SU-DHL-6 (cell line): ENCODE measurements at regions not wholly inside any gene's neighbourhood (a gene's known extent, or its start where the extent isn't known, plus 50 kb on each side); places are given as distances from the start of the nearest gene placed in this dataset.

ENCODE experiments used
- H2AFZ ChIP-seq: fragments of 200-600 bp; sonication (generic); 2 replicates; pipeline ENCODE4 v1.6.1; 2014; ENCODE audit warnings: low read depth, mild to moderate bottlenecking, moderate library complexity, mixed read lengths, antibody characterized with exemption, low read length; ENCODE audit not compliant: severe bottlenecking
- H3F3A ChIP-seq: fragments of 200-600 bp; shearing (Covaris generic); 2 replicates; pipeline ENCODE4 v1.6.0; 2016; ENCODE audit warnings: antibody characterized with exemption, mild to moderate bottlenecking; ENCODE audit not compliant: insufficient read depth
- H3K27ac ChIP-seq: fragments of 200-600 bp; sonication (generic); 2 replicates; pipeline ENCODE4 v1.5.1; 2016; ENCODE audit warnings: low read depth, mild to moderate bottlenecking, low read length, moderate library complexity, mixed read lengths
- H3K27me3 ChIP-seq: fragments of 200-600 bp; sonication (generic), shearing (Covaris generic); 2 replicates; pipeline ENCODE4 v1.6.0; 2014; ENCODE audit warnings: mild to moderate bottlenecking, low read length
- H3K36me3 ChIP-seq: fragments of 200-600 bp; sonication (generic); 2 replicates; pipeline ENCODE4 v1.6.1; 2014; ENCODE audit warnings: mild to moderate bottlenecking, low read length, mixed read lengths
- H3K4me2 ChIP-seq: fragments of 300-600, 200-600 bp; shearing (Covaris generic), sonication (generic); 2 replicates; pipeline ENCODE4 v1.6.0; 2014; ENCODE audit warnings: low read length, low read depth, mild to moderate bottlenecking; ENCODE audit not compliant: poor library complexity, severe bottlenecking
- H3K4me3 ChIP-seq: fragments of 200-600 bp; sonication (generic); 2 replicates; pipeline ENCODE4 v1.5.1; 2014; ENCODE audit warnings: antibody characterized with exemption, low read length, mild to moderate bottlenecking, mixed read lengths; ENCODE audit not compliant: insufficient read depth, poor library complexity, severe bottlenecking
- H3K79me2 ChIP-seq: fragments of 200-600 bp; sonication (generic); 2 replicates; pipeline ENCODE4 v1.6.1; 2014; ENCODE audit warnings: mild to moderate bottlenecking, low read length, moderate library complexity; ENCODE audit not compliant: insufficient read depth
- H3K9ac ChIP-seq: fragments of 200-600 bp; sonication (generic); 2 replicates; pipeline ENCODE4 v1.7.0; 2014; ENCODE audit warnings: mild to moderate bottlenecking, low read length
- H3K9me2 ChIP-seq: fragments of 200-600 bp; sonication (generic); replicated peaks from 2 replicates; pipeline ENCODE4 v1.6.1; 2014; ENCODE audit warnings: low read length; ENCODE audit not compliant: insufficient read depth
- H3K9me3 ChIP-seq: fragments of 200-600 bp; sonication (generic); 2 replicates; pipeline ENCODE4 v1.6.1; 2014; ENCODE audit warnings: low read length, mixed read lengths; ENCODE audit not compliant: insufficient read depth
- H4K20me1 ChIP-seq: fragments of 200-600 bp; sonication (generic); 2 replicates; pipeline ENCODE4 v1.6.1; 2014; ENCODE audit warnings: low read depth, mild to moderate bottlenecking, antibody characterized with exemption, low read length, moderate library complexity, mixed read lengths
- CTCF ChIP-seq: fragments of 200-600 bp; sonication (generic); IDR thresholded peaks from one replicate; pipeline ENCODE4 v1.5.1; 2017; ENCODE audit warnings: antibody characterized with exemption, mild to moderate bottlenecking, low read length, moderate library complexity; ENCODE audit not compliant: insufficient read depth, poor library complexity, severe bottlenecking
- EZH2phosphoT487 ChIP-seq: fragments of 200-600 bp; sonication (generic), shearing (Covaris generic); conservative IDR thresholded peaks from 2 replicates; pipeline ENCODE4 v1.6.1; 2018; ENCODE audit warnings: mild to moderate bottlenecking, antibody characterized with exemption, low read length, moderate library complexity, mixed read lengths

GRCh38 chr3:157815739-157816138 is 290.5 kb downstream of the SHOX2 start:
- TF ChIP-seq CTCF: no peak
- no peak for TF ChIP-seq EZH2phosphoT487
- no peak overlapping the region for H3K4me2 ChIP-seq
- H4K20me1 ChIP-seq: no peaks in the 10 kb centered on the region
- H3F3A ChIP-seq: no peaks in the 10 kb centered on the region
- no peaks in the 10 kb centered on the region for H3K27me3 ChIP-seq
- no peak overlapping the region for H3K9ac ChIP-seq
- no peaks in the 10 kb centered on the region for H3K36me3 ChIP-seq
- no peak overlapping the region for H3K4me3 ChIP-seq
- no peaks in the 10 kb centered on the region for H3K9me3 ChIP-seq
- H3K9me2 ChIP-seq: no peaks in the 10 kb centered on the region
- H3K79me2 ChIP-seq: no peaks in the 10 kb centered on the region
- no peak overlapping the region for H3K27ac ChIP-seq
- H2AFZ ChIP-seq: no peak overlapping the region

- no peaks in the 10 kb centered on the region for H3K9me2 ChIP-seq
These were observed 295.1 kb downstream of the SHOX2 start for GRCh38 chr3:157810924-157811718.

GRCh38 chr3:157807280-157807679 is 298.9 kb downstream of the SHOX2 start:
- no peak overlapping the region for H2AFZ ChIP-seq
- H3K4me3 ChIP-seq: no peak overlapping the region
- H3K9ac ChIP-seq: no peak overlapping the region
- H3F3A ChIP-seq: no peaks in the 10 kb centered on the region
- H3K36me3 ChIP-seq: no peaks in the 10 kb centered on the region
- H3K79me2 ChIP-seq: no peaks in the 10 kb centered on the region
- no peaks in the 10 kb centered on the region for H3K9me3 ChIP-seq
- no peak overlapping the region for H3K4me2 ChIP-seq
- no peaks in the 10 kb centered on the region for H3K9me2 ChIP-seq
- H3K27me3 ChIP-seq: no peaks in the 10 kb centered on the region
- H3K27ac ChIP-seq: no peak overlapping the region
- TF ChIP-seq CTCF: no peak
- TF ChIP-seq EZH2phosphoT487: no peak
- H4K20me1 ChIP-seq: no peaks in the 10 kb centered on the region

More at GRCh38 chr3:157810924-157811718, 295.1 kb downstream of the SHOX2 start:
- H3K36me3 ChIP-seq: no peaks in the 10 kb centered on the region
- H4K20me1 ChIP-seq: no peaks in the 10 kb centered on the region
- no peaks in the 10 kb centered on the region for H3K9me3 ChIP-seq
- H3K27ac ChIP-seq: no peak overlapping the region
- no peaks in the 10 kb centered on the region for H3F3A ChIP-seq
- H3K4me2 ChIP-seq: no peak overlapping the region
- TF ChIP-seq CTCF (no peak), EZH2phosphoT487 (no peak)
- no peak overlapping the region for H2AFZ ChIP-seq
- no peak overlapping the region for H3K9ac ChIP-seq
- H3K4me3 ChIP-seq: no peak overlapping the region
- H3K79me2 ChIP-seq: no peaks in the 10 kb centered on the region
- no peaks in the 10 kb centered on the region for H3K27me3 ChIP-seq
